GM12892 (cell line): ENCODE measurements at regions not wholly inside any gene's neighbourhood (a gene's known extent, or its start where the extent isn't known, plus 50 kb on each side); places are given as distances from the start of the nearest gene placed in this dataset.

Experiments
- DNase-seq: peaks from one replicate; pipeline ENCODE4 v3.0.0; 2011; ENCODE audit not compliant: insufficient read length
- FAIRE-seq: peaks from 2 replicates; lab custom pipeline; 2011; peaks lifted over from hg19 to GRCh38; lab: Jason Lieb, UNC
- POLR2A ChIP-seq: IDR thresholded peaks from 2 replicates; pipeline ENCODE4 v1.6.1; 2011; ENCODE audit warnings: low read depth, low read length, control low read depth
- POLR2AphosphoS5 ChIP-seq: IDR thresholded peaks from 2 replicates; pipeline ENCODE4 v1.6.1; 2011; ENCODE audit warnings: low read depth, low read length, control low read depth
- TAF1 ChIP-seq: IDR thresholded peaks from 2 replicates; pipeline ENCODE4 v1.6.1; 2011; ENCODE audit warnings: low read depth, mild to moderate bottlenecking, control low read depth, low read length, borderline replicate concordance

- DNase-seq (no peak), FAIRE-seq (no peak)
- TF ChIP-seq POLR2A: no peak
- TF ChIP-seq TAF1: no peak
- TF ChIP-seq POLR2AphosphoS5: no peak
Measured at GRCh38 chr22:48984639-48985038, 843.0 kb downstream of the BRD1 start.

- FAIRE-seq: no peak
Measured at GRCh38 chr22:48982321-48982905, 845.3 kb downstream of the BRD1 start.

GRCh38 chr22:48981371-48982061 is 846.2 kb downstream of the BRD1 start:
- DNase-seq (no peak), FAIRE-seq (no peak)
- TF ChIP-seq POLR2AphosphoS5: no peak

More at GRCh38 chr22:48982321-48982905, 845.3 kb downstream of the BRD1 start:
- DNase-seq: no peak
- TF ChIP-seq POLR2A (no peak), POLR2AphosphoS5 (no peak), TAF1 (no peak)

GRCh38 chr22:48980918-48981317 is 846.8 kb downstream of the BRD1 start:
- TF ChIP-seq POLR2A (no peak), POLR2AphosphoS5 (no peak), TAF1 (no peak)
- DNase-seq: no peak
- FAIRE-seq: no peak

- FAIRE-seq (no peak), DNase-seq (no peak)
- no peak for TF ChIP-seq POLR2A
- no peak for TF ChIP-seq POLR2AphosphoS5
- no peak for TF ChIP-seq TAF1
Measured at GRCh38 chr22:48980409-48980808, 847.3 kb downstream of the BRD1 start.

- no peak for TF ChIP-seq POLR2AphosphoS5
- FAIRE-seq (no peak), DNase-seq (no peak)
Measured at GRCh38 chr22:48979482-48979881, 848.2 kb downstream of the BRD1 start.

GRCh38 chr22:48976556-48977535 is 850.8 kb downstream of the BRD1 start:
- DNase-seq: no peak
- FAIRE-seq: no peak
- TF ChIP-seq POLR2AphosphoS5 (no peak), POLR2A (no peak), TAF1 (no peak)

GRCh38 chr22:48975886-48976285 is 851.8 kb downstream of the BRD1 start:
- no peak for FAIRE-seq
- no peak for DNase-seq
- TF ChIP-seq POLR2AphosphoS5 (no peak), POLR2A (no peak), TAF1 (no peak)

- FAIRE-seq (no peak), DNase-seq (no peak)
- TF ChIP-seq POLR2A: no peak
- no peak for TF ChIP-seq TAF1
- TF ChIP-seq POLR2AphosphoS5: no peak
Measured at GRCh38 chr22:48975316-48975741, 852.3 kb downstream of the BRD1 start.

GRCh38 chr22:48974443-48975315 is 853.0 kb downstream of the BRD1 start:
- TF ChIP-seq POLR2A (no peak), TAF1 (no peak), POLR2AphosphoS5 (no peak)
- FAIRE-seq (no peak), DNase-seq (no peak)

GRCh38 chr22:48973694-48974041 is 854.0 kb downstream of the BRD1 start:
- DNase-seq (no peak), FAIRE-seq (no peak)
- TF ChIP-seq POLR2AphosphoS5: no peak
- no peak for TF ChIP-seq POLR2A
- no peak for TF ChIP-seq TAF1
